Epithelial cell of proximal tubule (primary cell): ENCODE measurements at regions not wholly inside any gene's neighbourhood (a gene's known extent, or its start where the extent isn't known, plus 50 kb on each side); places are given as distances from the start of the nearest gene placed in this dataset.
A peak's percentile ranks its signal among the peaks of the same experiment; 100 is the strongest.

Experiments
- DNase-seq: peaks from one replicate; pipeline ENCODE4 v3.0.0-alpha.2; 2011; ENCODE audit warnings: low read depth
- H3K4me3 ChIP-seq: 2 replicates; pipeline ENCODE4 v1.5.1; 2011; ENCODE audit warnings: low read depth, mild to moderate bottlenecking, low read length
- TF ChIP-seq, protein P1 (sequence below): conservative IDR thresholded peaks from 2 replicates; pipeline ENCODE4 v1.5.1; 2012; ENCODE audit warnings: low read depth, mild to moderate bottlenecking, low read length

DNA sequence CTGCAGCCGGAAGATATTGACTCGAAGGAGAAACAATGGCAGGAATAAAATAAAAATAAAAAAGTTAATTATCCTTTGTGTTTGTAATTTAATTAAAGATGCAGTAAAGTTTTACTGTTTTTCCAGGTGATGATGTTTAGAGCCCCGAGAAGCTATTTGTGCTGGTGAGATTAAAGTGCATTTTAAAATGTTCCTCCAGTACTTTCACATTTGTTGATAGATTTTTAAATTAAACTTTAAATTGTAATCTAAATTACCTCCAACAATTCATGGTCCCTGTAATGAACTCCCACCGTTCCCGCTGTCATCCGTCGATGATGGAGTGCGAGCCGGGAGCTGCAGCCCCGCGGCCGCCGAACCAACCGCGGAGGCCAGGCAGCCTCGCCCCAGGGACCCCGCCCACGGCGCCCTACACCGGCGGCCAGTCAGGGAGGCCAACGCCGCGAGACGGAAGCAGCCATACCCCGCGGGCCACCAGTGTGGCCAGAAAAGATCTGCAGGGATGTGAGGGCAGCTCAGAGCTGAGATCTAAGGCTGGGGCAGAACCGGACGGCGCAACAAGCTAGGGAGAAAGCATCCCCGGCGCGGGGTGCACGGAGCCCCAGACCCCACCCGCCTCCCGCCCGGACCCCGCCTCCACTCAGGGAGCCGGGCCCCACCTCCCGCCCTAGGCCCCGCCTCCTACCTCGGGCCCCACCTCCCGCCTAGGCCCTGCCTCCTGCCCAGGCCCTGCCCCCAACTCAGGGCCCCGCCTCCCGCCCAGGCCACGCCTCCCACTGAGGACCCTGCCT lies 104.0 kb downstream of the FAM53A start:
- no peak for DNase-seq
- peak overlapping the region; percentile 61 for H3K4me3 ChIP-seq
- TF ChIP-seq, protein P1, sequence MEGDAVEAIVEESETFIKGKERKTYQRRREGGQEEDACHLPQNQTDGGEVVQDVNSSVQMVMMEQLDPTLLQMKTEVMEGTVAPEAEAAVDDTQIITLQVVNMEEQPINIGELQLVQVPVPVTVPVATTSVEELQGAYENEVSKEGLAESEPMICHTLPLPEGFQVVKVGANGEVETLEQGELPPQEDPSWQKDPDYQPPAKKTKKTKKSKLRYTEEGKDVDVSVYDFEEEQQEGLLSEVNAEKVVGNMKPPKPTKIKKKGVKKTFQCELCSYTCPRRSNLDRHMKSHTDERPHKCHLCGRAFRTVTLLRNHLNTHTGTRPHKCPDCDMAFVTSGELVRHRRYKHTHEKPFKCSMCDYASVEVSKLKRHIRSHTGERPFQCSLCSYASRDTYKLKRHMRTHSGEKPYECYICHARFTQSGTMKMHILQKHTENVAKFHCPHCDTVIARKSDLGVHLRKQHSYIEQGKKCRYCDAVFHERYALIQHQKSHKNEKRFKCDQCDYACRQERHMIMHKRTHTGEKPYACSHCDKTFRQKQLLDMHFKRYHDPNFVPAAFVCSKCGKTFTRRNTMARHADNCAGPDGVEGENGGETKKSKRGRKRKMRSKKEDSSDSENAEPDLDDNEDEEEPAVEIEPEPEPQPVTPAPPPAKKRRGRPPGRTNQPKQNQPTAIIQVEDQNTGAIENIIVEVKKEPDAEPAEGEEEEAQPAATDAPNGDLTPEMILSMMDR, result no peak

DNA sequence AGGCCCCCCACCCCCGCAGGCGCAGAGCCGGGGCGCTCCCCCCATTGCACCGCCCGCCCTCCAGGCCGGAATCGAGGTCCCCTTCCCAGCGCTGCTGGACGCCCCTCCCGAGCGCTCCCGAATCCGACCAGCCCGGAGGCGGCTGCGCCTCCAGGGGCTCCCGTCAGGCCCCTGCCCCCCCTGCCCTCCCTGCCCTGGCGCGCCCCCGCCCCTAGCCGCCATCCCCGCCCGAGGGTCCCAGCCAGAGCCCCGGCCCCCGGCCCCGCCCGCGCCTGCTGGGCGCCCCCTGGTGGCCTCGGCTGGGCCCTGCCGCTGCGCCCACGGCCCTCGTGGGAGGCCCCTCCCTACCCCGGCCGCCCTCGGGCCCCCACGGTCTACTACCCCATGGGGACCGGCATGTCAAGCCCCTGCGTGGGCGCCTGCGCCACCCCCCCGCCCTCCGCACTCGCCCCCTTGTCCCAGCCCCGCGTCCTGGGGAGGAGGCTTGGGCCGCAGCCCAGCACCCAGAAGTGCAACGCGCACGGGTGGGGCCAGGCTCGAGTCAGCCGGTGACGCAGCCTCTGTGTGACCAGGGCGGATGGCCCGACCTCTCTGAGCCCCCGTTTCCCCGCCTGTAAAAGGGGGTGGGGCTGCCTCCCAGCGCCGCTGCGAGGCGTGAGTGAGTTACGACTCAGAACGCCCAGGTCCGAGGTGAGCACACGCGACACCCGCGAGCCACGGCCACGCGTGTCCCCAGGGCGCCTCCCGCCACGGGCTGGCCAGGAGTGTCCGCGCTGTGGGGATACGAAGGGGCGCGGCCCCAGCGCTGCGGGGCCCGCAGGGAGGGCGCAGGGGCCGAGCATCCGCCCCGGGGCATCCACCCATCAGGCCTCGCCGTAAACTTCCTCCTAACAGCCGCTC lies 104.9 kb downstream of the FAM53A start:
- peak overlapping the region; percentile 61 for H3K4me3 ChIP-seq
- TF ChIP-seq, protein P1, result no peak
- DNase-seq, result no peak

DNA sequence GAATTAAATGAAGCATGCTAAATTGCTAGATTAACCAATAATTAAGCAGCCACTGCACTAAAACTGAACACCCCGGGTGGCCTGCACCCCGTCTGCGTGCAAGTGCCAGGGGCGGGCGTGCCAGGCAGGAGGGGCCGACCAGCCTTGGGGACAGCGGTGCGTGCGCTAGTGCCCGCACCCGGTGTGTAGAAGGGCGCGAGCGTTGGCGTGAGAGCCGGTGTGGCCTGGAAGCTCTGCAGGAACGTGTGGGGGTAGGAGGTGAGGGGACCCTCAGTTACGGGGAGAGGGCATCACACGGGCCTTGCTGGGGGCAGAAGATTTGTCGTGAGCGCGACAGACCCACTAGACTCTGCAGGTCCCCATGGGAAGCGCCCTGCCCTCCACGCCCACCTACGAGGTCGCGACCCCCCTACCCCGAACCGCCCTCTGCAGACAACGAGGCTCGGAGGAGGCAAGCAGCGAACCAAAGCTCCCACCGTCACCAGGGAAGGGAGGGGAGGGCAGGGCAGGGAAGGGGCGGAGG lies 105.8 kb downstream of the FAM53A start:
- DNase-seq, result no peak
- TF ChIP-seq, protein P1, result no peak
- H3K4me3 ChIP-seq, result no peak overlapping the region

DNA sequence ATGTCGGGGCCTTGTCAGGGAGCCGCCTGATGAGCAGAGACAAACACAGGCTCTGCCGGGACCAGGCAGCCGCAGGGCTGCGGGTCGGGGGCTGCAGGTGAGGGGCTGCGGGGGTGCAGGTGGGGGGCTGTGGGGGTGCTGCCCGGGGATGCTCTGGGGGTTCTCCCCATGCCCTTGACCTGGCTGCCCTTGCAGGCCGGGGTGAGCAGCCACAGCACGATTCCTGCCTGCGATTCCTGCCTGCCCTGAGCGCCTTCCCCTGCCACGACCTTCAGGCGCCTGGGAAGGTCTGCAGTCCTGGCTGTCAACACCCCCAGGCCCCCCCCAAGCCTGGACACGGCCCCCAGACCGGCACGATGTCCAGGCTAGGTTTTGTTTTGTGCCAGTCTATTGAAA lies 106.3 kb downstream of the FAM53A start:
- no peak for DNase-seq
- no peak overlapping the region for H3K4me3 ChIP-seq
- TF ChIP-seq, protein P1, result no peak

DNA sequence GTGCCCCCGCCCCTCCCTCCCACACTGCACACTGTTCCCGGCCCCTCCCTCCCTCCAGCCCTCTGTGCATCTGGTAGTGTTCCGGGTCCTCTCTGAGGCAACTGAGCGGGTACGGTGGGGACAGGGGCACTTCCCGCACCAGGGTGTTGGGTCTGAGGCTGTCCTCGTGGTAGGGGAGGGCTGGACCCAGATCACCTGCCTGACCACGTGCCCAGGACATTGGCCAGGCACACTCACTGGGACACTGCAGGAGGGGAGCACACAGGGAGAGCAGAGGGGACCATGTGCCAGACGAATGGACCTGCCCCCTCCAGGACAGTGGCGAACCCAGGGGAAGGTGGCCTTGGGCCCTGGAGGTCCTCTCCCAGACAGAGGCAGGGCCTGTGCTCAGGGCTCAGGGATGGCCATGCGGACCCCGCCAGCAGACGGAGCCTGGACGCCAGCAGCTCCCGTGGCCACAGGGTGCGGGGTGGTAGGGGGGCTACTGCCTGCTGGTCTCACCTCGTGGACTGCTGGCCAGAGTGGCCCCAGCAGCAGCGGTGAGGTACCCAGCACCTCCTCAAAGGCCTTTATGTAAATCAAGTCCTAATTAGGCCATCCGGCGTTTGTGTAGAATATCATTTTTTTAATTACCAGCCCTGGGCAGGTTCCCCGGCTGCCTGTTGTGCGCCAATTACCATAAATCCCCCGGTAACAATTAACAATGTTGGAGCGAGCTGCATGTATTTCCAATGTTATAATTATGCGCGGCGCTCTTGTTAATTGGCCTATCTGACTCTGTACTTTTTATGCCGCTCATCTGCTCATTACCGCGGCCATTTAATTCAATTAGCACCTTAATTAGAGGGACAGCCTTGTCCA lies 106.9 kb downstream of the FAM53A start:
- no peak for DNase-seq
- H3K4me3 ChIP-seq, result no peak overlapping the region
- TF ChIP-seq, protein P1, result no peak

DNA sequence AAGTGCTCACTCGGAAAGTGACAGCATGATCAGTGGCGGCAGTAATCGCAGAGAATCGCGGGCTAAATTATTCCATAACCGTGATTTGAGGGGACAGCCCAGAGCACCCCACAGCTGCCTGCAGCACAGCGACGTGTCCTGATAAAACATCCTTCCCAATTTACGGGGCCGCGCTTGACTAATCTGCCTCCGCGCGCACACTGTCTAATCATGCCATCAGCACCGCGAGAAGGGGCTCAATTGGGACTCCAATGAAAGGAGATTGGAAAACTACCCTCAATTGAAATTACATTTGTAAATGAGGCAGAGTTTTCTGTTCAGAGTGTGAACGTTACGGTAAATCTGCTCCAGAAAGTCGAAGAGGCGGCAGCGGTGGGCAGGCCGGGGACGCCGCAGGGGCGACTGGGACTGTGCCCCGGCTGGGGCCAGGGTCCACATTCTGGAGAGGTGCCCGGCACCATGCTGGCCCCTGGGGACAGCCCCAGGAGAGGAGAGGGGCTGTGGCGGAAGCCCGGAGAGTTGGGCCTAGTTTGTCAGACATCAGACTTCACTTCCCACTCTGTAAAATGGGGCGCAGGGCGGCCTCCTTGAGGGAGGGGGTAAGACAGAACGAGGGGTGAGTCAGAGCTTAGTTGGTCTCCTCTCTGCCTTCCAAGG lies 107.7 kb downstream of the FAM53A start:
- TF ChIP-seq, protein P1, result no peak
- no peak overlapping the region for H3K4me3 ChIP-seq
- DNase-seq, result no peak
